ENCODE measurements at regions not wholly inside any gene's neighbourhood (a gene's known extent, or its start where the extent isn't known, plus 50 kb on each side); places are given as distances from the start of the nearest gene placed in this dataset.
"Not testable (repeated sequence)": the region's sequence is repeated elsewhere in the genome, so short reads cannot be mapped to it uniquely, and the experiment has no call there.

- Histone ChIP-seq H3K4me1 (ENCODE audit: low read length) (no peaks in the 10 kb centered on the region), H2AFZ (ENCODE audit: low read length) (no peak overlapping the region), H3K9me3 (replicated peaks; ENCODE audit: insufficient read depth, low read length) (no peaks in the 10 kb centered on the region), H4K20me1 (ENCODE audit: insufficient read depth, low read length) (no peaks in the 10 kb centered on the region), H3K9me2 (replicated peaks; ENCODE audit: insufficient read depth, low read length) (no peaks in the 10 kb centered on the region), H3K4me2 (ENCODE audit: low read depth, low read length) (no peak overlapping the region), H3K36me3 (replicated peaks; ENCODE audit: insufficient read depth, low read length) (no peaks in the 10 kb centered on the region), H3K9ac (ENCODE audit: low read length) (no peak overlapping the region), H3K4me3 (ENCODE audit: low read length) (no peak overlapping the region), H3K79me2 (ENCODE audit: low read length) (no peaks in the 10 kb centered on the region), H3F3A (ENCODE audit: insufficient read depth, low read length) (no peaks in the 10 kb centered on the region), H3K27me3 (replicated peaks; ENCODE audit: insufficient read depth, low read length) (no peaks in the 10 kb centered on the region), H3K27ac (ENCODE audit: low read length) (no peak overlapping the region)
- TF ChIP-seq EZH2phosphoT487 (IDR thresholded peaks at IDR 0.05; ENCODE audit: low read length) = no peak
- no peak for TF ChIP-seq EZH2 (optimal IDR thresholded peaks at IDR 0.05; ENCODE audit: low read depth, low read length)
- TF ChIP-seq CTCF (IDR thresholded peaks at IDR 0.05; ENCODE audit: low read length) = no peak
- DNase-seq = no peak
Observed at GRCh38 chr10:117431160-117431559, 55.9 kb upstream of the PDZD8 start.

GRCh38 chr10:117430535-117430934 is 55.3 kb upstream of the PDZD8 start:
- H3K27me3 ChIP-seq (replicated peaks; ENCODE audit: insufficient read depth, low read length); H3K79me2 ChIP-seq (ENCODE audit: low read length): not testable (repeated sequence)

GRCh38 chr10:117429643-117430265 is 54.5 kb upstream of the PDZD8 start:
- no peaks in the 10 kb centered on the region for H4K20me1 ChIP-seq (ENCODE audit: insufficient read depth, low read length)
- no peaks in the 10 kb centered on the region for H3K36me3 ChIP-seq (replicated peaks; ENCODE audit: insufficient read depth, low read length)
- no peak overlapping the region for H3K27ac ChIP-seq (ENCODE audit: low read length)
- no peak for TF ChIP-seq EZH2 (optimal IDR thresholded peaks at IDR 0.05; ENCODE audit: low read depth, low read length)
- no peak for TF ChIP-seq EZH2phosphoT487 (IDR thresholded peaks at IDR 0.05; ENCODE audit: low read length)
- TF ChIP-seq CTCF (IDR thresholded peaks at IDR 0.05; ENCODE audit: low read length) = no peak
- H3K9me2 ChIP-seq (replicated peaks; ENCODE audit: insufficient read depth, low read length) = no peaks in the 10 kb centered on the region
- no peak overlapping the region for H2AFZ ChIP-seq (ENCODE audit: low read length)
- no peaks in the 10 kb centered on the region for H3F3A ChIP-seq (ENCODE audit: insufficient read depth, low read length)
- no peaks in the 10 kb centered on the region for H3K9me3 ChIP-seq (replicated peaks; ENCODE audit: insufficient read depth, low read length)
- no peak overlapping the region for H3K4me2 ChIP-seq (ENCODE audit: low read depth, low read length)
- H3K4me3 ChIP-seq (ENCODE audit: low read length) = no peak overlapping the region
- DNase-seq = no peak
- H3K27me3 ChIP-seq (replicated peaks; ENCODE audit: insufficient read depth, low read length) = no peaks in the 10 kb centered on the region
- no peaks in the 10 kb centered on the region for H3K4me1 ChIP-seq (ENCODE audit: low read length)
- H3K9ac ChIP-seq (ENCODE audit: low read length) = no peak overlapping the region
- no peaks in the 10 kb centered on the region for H3K79me2 ChIP-seq (ENCODE audit: low read length)

More at GRCh38 chr10:117430535-117430934, 55.3 kb upstream of the PDZD8 start:
- H3K27ac ChIP-seq (ENCODE audit: low read length); H3K9me2 ChIP-seq (replicated peaks; ENCODE audit: insufficient read depth, low read length); H3K9me3 ChIP-seq (replicated peaks; ENCODE audit: insufficient read depth, low read length); H2AFZ ChIP-seq (ENCODE audit: low read length); H3K4me1 ChIP-seq (ENCODE audit: low read length); H3F3A ChIP-seq (ENCODE audit: insufficient read depth, low read length); H4K20me1 ChIP-seq (ENCODE audit: insufficient read depth, low read length); H3K36me3 ChIP-seq (replicated peaks; ENCODE audit: insufficient read depth, low read length); H3K9ac ChIP-seq (ENCODE audit: low read length); DNase-seq; H3K4me3 ChIP-seq (ENCODE audit: low read length); H3K4me2 ChIP-seq (ENCODE audit: low read depth, low read length): not testable (repeated sequence)

DNA sequence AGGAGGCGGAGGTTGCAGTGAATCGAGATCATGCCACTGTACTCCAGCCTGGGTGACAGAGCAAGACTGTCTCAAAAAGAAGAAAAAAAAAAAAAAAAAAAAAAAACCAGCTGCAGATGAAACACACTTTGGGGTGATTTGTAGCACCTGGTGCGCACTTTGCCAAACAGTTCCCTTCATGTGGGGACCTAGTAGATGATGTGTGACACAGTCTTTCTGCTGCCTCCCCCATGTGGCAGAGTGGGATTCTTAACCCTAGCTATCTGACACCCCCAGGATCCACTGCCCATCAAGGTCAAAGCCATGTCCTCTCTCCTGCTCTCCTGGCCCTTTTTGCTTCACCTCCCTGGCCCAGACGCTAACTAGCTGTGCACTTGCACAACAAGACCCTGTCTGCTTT is 52.1 kb upstream of the PDZD8 start:
- no peak for TF ChIP-seq CTCF (IDR thresholded peaks at IDR 0.05; ENCODE audit: low read length)
- TF ChIP-seq EZH2phosphoT487 (IDR thresholded peaks at IDR 0.05; ENCODE audit: low read length) = no peak
- no peak for TF ChIP-seq EZH2 (optimal IDR thresholded peaks at IDR 0.05; ENCODE audit: low read depth, low read length)
- Histone ChIP-seq H3K9ac (ENCODE audit: low read length) (no peak overlapping the region), H3K79me2 (ENCODE audit: low read length) (no peaks in the 10 kb centered on the region), H4K20me1 (ENCODE audit: insufficient read depth, low read length) (no peaks in the 10 kb centered on the region), H3K4me3 (ENCODE audit: low read length) (no peak overlapping the region), H2AFZ (ENCODE audit: low read length) (no peak overlapping the region), H3K27me3 (replicated peaks; ENCODE audit: insufficient read depth, low read length) (no peaks in the 10 kb centered on the region), H3K4me1 (ENCODE audit: low read length) (no peaks in the 10 kb centered on the region), H3F3A (ENCODE audit: insufficient read depth, low read length) (no peaks in the 10 kb centered on the region), H3K9me2 (replicated peaks; ENCODE audit: insufficient read depth, low read length) (no peaks in the 10 kb centered on the region), H3K4me2 (ENCODE audit: low read depth, low read length) (no peak overlapping the region), H3K9me3 (replicated peaks; ENCODE audit: insufficient read depth, low read length) (no peaks in the 10 kb centered on the region), H3K36me3 (replicated peaks; ENCODE audit: insufficient read depth, low read length) (no peaks in the 10 kb centered on the region), H3K27ac (ENCODE audit: low read length) (no peak overlapping the region)
- no peak for DNase-seq

Measured in MM.1S (cell line).